Upper lobe of right lung (tissue), 1 donor: ENCODE measurements at regions not wholly inside any gene's neighbourhood (a gene's known extent, or its start where the extent isn't known, plus 50 kb on each side); places are given as distances from the start of the nearest gene placed in this dataset.

ENCODE experiments used
- ATAC-seq: fragments of 200-7000 bp; cut with Tn5 transposase; one replicate; pipeline ENCODE4 v1.9.1; 2020; ENCODE audit warnings: mild to moderate bottlenecking, moderate library complexity
- DNase-seq: peaks from one replicate; pipeline ENCODE4 v3.0.0-alpha.2; 2020
- H3K27ac ChIP-seq: fragments of 200-600 bp; one replicate; pipeline ENCODE4 v1.8.0; 2022
- H3K27me3 ChIP-seq: fragments of 200-600 bp; one replicate; pipeline ENCODE4 v1.8.0; 2022; ENCODE audit warnings: mild to moderate bottlenecking
- H3K36me3 ChIP-seq: fragments of 200-600 bp; one replicate; pipeline ENCODE4 v1.8.0; 2022
- H3K4me1 ChIP-seq: fragments of 200-600 bp; one replicate; pipeline ENCODE4 v1.8.0; 2022
- H3K4me3 ChIP-seq: fragments of 200-600 bp; one replicate; pipeline ENCODE4 v1.8.0; 2022; ENCODE audit warnings: mild to moderate bottlenecking
- H3K9me3 ChIP-seq: fragments of 200-600 bp; one replicate; pipeline ENCODE4 v1.8.0; 2022
- CTCF ChIP-seq: fragments of 200-600 bp; IDR thresholded peaks from one replicate; pipeline ENCODE4 v1.8.0; 2022; ENCODE audit warnings: antibody characterized with exemption
- intact Hi-C: fragments of 100-400 bp; cut with DNase I; formaldehyde crosslinking; loops from one replicate; pipeline ENCODE4 v1.11.0; 2022
- donor health status: DM: no; HTN: yes; CAD: no; lungs with severe emphysema.

- DNase-seq (no peak), ATAC-seq (no peak)
- Histone ChIP-seq H3K27me3 (no peaks in the 10 kb centered on the region), H3K4me1 (no peaks in the 10 kb centered on the region), H3K27ac (no peak overlapping the region), H3K36me3 (no peaks in the 10 kb centered on the region), H3K9me3 (no peaks in the 10 kb centered on the region), H3K4me3 (no peak overlapping the region)
- intact Hi-C loops = no loop called here
- TF ChIP-seq CTCF = no peak
These were observed 344.5 kb downstream of the LRATD1 start for GRCh38 chr2:14977021-14977420.

GRCh38 chr2:14978845-14979244, 346.3 kb downstream of the LRATD1 start:
- ATAC-seq = no peak
- intact Hi-C loops = no loop called here
- H3K9me3 ChIP-seq = no peaks in the 10 kb centered on the region
- no peak for TF ChIP-seq CTCF
- H3K27me3 ChIP-seq = no peaks in the 10 kb centered on the region
- no peaks in the 10 kb centered on the region for H3K36me3 ChIP-seq
- H3K4me3 ChIP-seq = no peak overlapping the region
- H3K4me1 ChIP-seq = no peaks in the 10 kb centered on the region
- no peak for DNase-seq
- H3K27ac ChIP-seq = no peak overlapping the region

DNA sequence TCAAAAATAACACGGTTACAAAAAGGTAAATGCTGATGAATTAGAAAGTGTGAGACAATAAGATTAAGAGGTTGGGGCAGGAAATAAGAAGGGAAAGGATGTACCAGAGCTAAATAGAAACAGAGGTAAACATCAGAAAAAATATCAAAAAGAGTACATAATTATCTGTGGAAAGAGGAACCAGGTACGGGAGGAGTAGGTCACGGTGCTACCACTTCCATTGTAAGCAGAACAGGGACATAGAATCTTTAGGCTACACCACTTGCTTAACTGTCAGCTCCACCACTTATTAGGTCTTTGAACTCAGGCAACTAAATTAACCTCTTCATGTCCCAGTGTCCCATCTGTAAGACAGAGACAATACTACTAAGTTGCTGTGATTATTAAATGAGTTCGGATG, 350.3 kb downstream of the LRATD1 start:
- Histone ChIP-seq H3K4me3 (no peak overlapping the region), H3K27me3 (no peaks in the 10 kb centered on the region), H3K27ac (no peak overlapping the region), H3K4me1 (no peaks in the 10 kb centered on the region), H3K36me3 (no peaks in the 10 kb centered on the region), H3K9me3 (no peaks in the 10 kb centered on the region)
- TF ChIP-seq CTCF = no peak
- ATAC-seq = no peak
- intact Hi-C loops = no loop called here
- no peak for DNase-seq

DNA sequence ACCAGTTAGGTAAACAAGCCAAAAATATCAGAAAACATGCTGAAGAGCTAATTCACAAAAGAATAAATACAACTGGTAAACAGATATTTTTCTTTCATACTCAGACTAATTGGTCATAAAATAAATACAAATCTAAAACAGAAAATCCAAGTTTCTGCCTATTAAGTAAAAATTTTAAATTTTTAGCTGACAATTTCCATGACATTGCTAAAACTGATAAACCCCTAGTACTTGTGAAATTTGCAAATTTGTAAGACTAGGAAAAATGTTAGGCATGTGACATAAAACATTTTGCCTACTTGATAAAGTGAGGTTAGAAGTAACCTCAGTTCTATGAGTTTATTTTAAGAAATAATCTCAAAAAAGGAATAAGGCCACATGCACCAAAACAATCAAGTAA, 356.1 kb downstream of the LRATD1 start:
- DNase-seq (no peak), ATAC-seq (no peak)
- TF ChIP-seq CTCF = no peak
- H3K9me3 ChIP-seq = no peaks in the 10 kb centered on the region
- intact Hi-C loops = no loop called here
- no peak overlapping the region for H3K27ac ChIP-seq
- H3K36me3 ChIP-seq = no peaks in the 10 kb centered on the region
- H3K4me1 ChIP-seq = no peaks in the 10 kb centered on the region
- no peak overlapping the region for H3K4me3 ChIP-seq
- no peaks in the 10 kb centered on the region for H3K27me3 ChIP-seq

DNA sequence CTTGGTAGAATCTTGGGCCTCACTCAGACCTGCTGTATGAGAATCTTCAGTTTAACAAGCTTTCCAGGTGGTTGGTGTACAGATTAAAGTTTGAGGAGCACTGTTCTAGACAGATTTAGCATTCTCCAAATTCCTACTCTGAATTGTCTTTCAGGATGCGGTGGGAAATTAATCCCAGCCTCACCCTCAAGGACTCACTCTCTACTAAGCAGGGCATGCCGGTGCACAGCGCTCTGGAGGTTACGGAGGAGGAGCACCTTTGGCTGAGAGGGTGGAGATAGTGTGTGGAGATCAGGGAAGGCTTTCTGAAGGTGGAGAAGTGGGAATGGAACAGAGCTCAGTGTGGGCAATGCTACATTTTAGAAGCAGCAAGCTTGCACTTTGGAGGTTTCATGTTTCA, 359.2 kb downstream of the LRATD1 start:
- no peak for TF ChIP-seq CTCF
- DNase-seq = no peak
- Histone ChIP-seq H3K9me3 (no peaks in the 10 kb centered on the region), H3K4me3 (no peak overlapping the region), H3K36me3 (no peaks in the 10 kb centered on the region), H3K4me1 (no peaks in the 10 kb centered on the region), H3K27ac (no peak overlapping the region), H3K27me3 (no peaks in the 10 kb centered on the region)
- intact Hi-C loops = no loop called here
- no peak for ATAC-seq

GRCh38 chr2:14994721-14995120, 362.2 kb downstream of the LRATD1 start:
- no peak for TF ChIP-seq CTCF

More at GRCh38 chr2:14994721-14995120, 362.2 kb downstream of the LRATD1 start:
- intact Hi-C loops = no loop called here
- Histone ChIP-seq H3K4me1 (no peaks in the 10 kb centered on the region), H3K4me3 (no peak overlapping the region), H3K27ac (no peak overlapping the region), H3K27me3 (no peaks in the 10 kb centered on the region), H3K36me3 (no peaks in the 10 kb centered on the region), H3K9me3 (no peaks in the 10 kb centered on the region)
- DNase-seq = no peak
- ATAC-seq = no peak
